Endothelial cell of umbilical vein (primary cell): ENCODE measurements at regions not wholly inside any gene's neighbourhood (a gene's known extent, or its start where the extent isn't known, plus 50 kb on each side); places are given as distances from the start of the nearest gene placed in this dataset.

Source experiments
- BruUV-seq: library from RNA; stranded (reverse); fragments of 400-500 nt; replicated peaks from 2 replicates; lab custom pipeline; 2021; lab: Mats Ljungman, UMichigan
- CTCF ChIA-PET: fragments of 300-600, 350-600 bp; sonication (Branson Sonifier 250); formaldehyde crosslinking; loops from one replicate; lab custom pipeline; 2021; ENCODE audit warnings: antibody characterized with exemption, inconsistent platforms; lab: Charles Lee
- POLR2A ChIA-PET: fragments of 300-600, 350-600 bp; sonication (Branson Sonifier 250); formaldehyde crosslinking; loops from one replicate; lab custom pipeline; 2021; ENCODE audit warnings: antibody characterized with exemption, inconsistent platforms; lab: Charles Lee
- DNase-seq: peaks from one replicate; pipeline ENCODE4 v3.0.0-alpha.2; 2011; ENCODE audit warnings: low read depth, low spot score
- FAIRE-seq: peaks from 2 replicates; lab custom pipeline; 2011; peaks lifted over from hg19 to GRCh38; lab: Jason Lieb, UNC
- H2AFZ ChIP-seq: 2 replicates; pipeline ENCODE4 v1.6.0; 2012; ENCODE audit warnings: low read depth, low read length, control low read depth, inconsistent platforms
- H3K27ac ChIP-seq: 2 replicates; pipeline ENCODE4 v1.5.1; 2011; ENCODE audit warnings: low read depth, mild to moderate bottlenecking, control low read depth, low read length, moderate library complexity; ENCODE audit not compliant: insufficient read depth
- H3K27me3 ChIP-seq, 2 experiments: 2 replicates each; pipeline versions ENCODE4 v1.6.0 to v1.6.1; 2011; ENCODE audit warnings: low read length in 2 of 2, mixed read lengths in 1 of 2; ENCODE audit not compliant: control insufficient read depth in 2 of 2, insufficient read depth in 2 of 2
- H3K36me3 ChIP-seq, 2 experiments: 2 replicates in 1 of 2; 3 replicates in 1 of 2; pipeline ENCODE4 v1.5.1; 2011; ENCODE audit warnings: low read length in 2 of 2, mild to moderate bottlenecking in 1 of 2, moderate library complexity in 1 of 2; ENCODE audit not compliant: control insufficient read depth in 2 of 2, insufficient read depth in 2 of 2; ENCODE audit errors: extremely low read depth in 1 of 2
- H3K4me1 ChIP-seq: 3 replicates; pipeline ENCODE4 v1.5.1; 2011; ENCODE audit warnings: mild to moderate bottlenecking, low read length; ENCODE audit not compliant: control insufficient read depth, insufficient read depth; ENCODE audit errors: extremely low read depth
- H3K4me2 ChIP-seq: 2 replicates; pipeline ENCODE4 v1.6.1; 2011; ENCODE audit warnings: low read length, control low read depth, mixed read lengths; ENCODE audit not compliant: insufficient read depth
- H3K4me3 ChIP-seq, 3 experiments: fragments of 200-600 bp in 1 of 3; sonication (generic), shearing (Covaris generic) in 1 of 3; replicated peaks in 1 of 3; 2 replicates each; pipeline ENCODE4 v1.5.1; 2011 to 2016; ENCODE audit warnings: control low read depth in 3 of 3, low read length in 3 of 3, mild to moderate bottlenecking in 2 of 3, inconsistent platforms in 1 of 3, low read depth in 1 of 3, moderate library complexity in 1 of 3; ENCODE audit not compliant: insufficient read depth in 1 of 3
- H3K79me2 ChIP-seq: 2 replicates; pipeline ENCODE4 v1.6.0; 2012; ENCODE audit warnings: low read length, inconsistent platforms; ENCODE audit not compliant: control insufficient read depth, insufficient read depth
- H3K9ac ChIP-seq: replicated peaks from 2 replicates; pipeline ENCODE3; 2011; ENCODE audit warnings: low read length, control low read depth; ENCODE audit not compliant: insufficient read depth; ENCODE audit errors: extremely low read depth
- H3K9me1 ChIP-seq: replicated peaks from 3 replicates; pipeline ENCODE4 v1.6.0; 2011; ENCODE audit warnings: mild to moderate bottlenecking, low read length; ENCODE audit not compliant: control insufficient read depth, insufficient read depth; ENCODE audit errors: extremely low read depth
- H3K9me3 ChIP-seq: replicated peaks from 2 replicates; pipeline ENCODE4 v1.5.1; 2012; ENCODE audit warnings: low read length, inconsistent platforms; ENCODE audit not compliant: control insufficient read depth, insufficient read depth
- H4K20me1 ChIP-seq: replicated peaks from 2 replicates; pipeline ENCODE3; 2011; ENCODE audit warnings: mild to moderate bottlenecking, low read length; ENCODE audit not compliant: control insufficient read depth, insufficient read depth; ENCODE audit errors: extremely low read depth
- EZH2 ChIP-seq: IDR thresholded peaks from 2 replicates; pipeline ENCODE4 v1.6.1; 2012; ENCODE audit warnings: borderline replicate concordance, low read depth, mild to moderate bottlenecking, moderate library complexity, low read length, inconsistent platforms; ENCODE audit not compliant: severe bottlenecking
- FOS ChIP-seq: IDR thresholded peaks from 2 replicates; pipeline ENCODE4 v1.6.1; 2011; ENCODE audit warnings: mild to moderate bottlenecking, low read length, moderate library complexity, borderline replicate concordance; ENCODE audit not compliant: insufficient read depth
- GATA2 ChIP-seq: IDR thresholded peaks from 2 replicates; pipeline ENCODE4 v1.7.0; 2011; ENCODE audit warnings: low read depth, mild to moderate bottlenecking, moderate library complexity, mixed read lengths, low read length; ENCODE audit not compliant: insufficient read length, insufficient read depth
- JUN ChIP-seq: IDR thresholded peaks from 2 replicates; pipeline ENCODE4 v1.6.1; 2011; ENCODE audit warnings: borderline replicate concordance, low read depth; ENCODE audit not compliant: insufficient read length, insufficient read depth
- MYC ChIP-seq: IDR thresholded peaks from one replicate; pipeline ENCODE4 v1.6.1; 2011; ENCODE audit warnings: mild to moderate bottlenecking, low read depth, low read length
- POLR2A ChIP-seq: IDR thresholded peaks from 2 replicates; pipeline ENCODE4 v1.6.1; 2012; ENCODE audit warnings: low read depth, mild to moderate bottlenecking, control low read depth, low read length
- POLR2AphosphoS5 ChIP-seq: IDR thresholded peaks from 2 replicates; pipeline ENCODE4 v1.6.1; 2012; ENCODE audit warnings: low read depth, mild to moderate bottlenecking, control low read depth, low read length, moderate library complexity; ENCODE audit not compliant: insufficient read depth
- dilution Hi-C: fragments of 300-500 bp; cut with MboI; formaldehyde crosslinking; loops from one replicate; pipeline ENCODE4 v1.15.0; 2019; ENCODE audit warnings: low sequenced_read_pairs; ENCODE audit not compliant: extremely low pct_ligation_motif_present
- intact Hi-C: fragments of 100-400 bp; cut with micrococcal nuclease; formaldehyde crosslinking; loops from one replicate; pipeline ENCODE4 v1.10.0; 2022
- TF ChIP-seq, protein P1 (sequence below): IDR thresholded peaks from 2 replicates; pipeline ENCODE4 v1.6.1; 2011; ENCODE audit not compliant: insufficient read depth, insufficient read length
- TF ChIP-seq, protein P2 (sequence below), 2 donors: IDR thresholded peaks; 1 replicate in 1 of 2; 2 replicates in 1 of 2; pipeline ENCODE4 v1.5.1; 2011; ENCODE audit warnings: low read length in 2 of 2, mild to moderate bottlenecking in 2 of 2, moderate library complexity in 2 of 2, control low read depth in 1 of 2, inconsistent platforms in 1 of 2, low read depth in 1 of 2; ENCODE audit not compliant: insufficient read depth in 1 of 2; ENCODE audit errors: extremely low read depth in 1 of 2

DNA sequence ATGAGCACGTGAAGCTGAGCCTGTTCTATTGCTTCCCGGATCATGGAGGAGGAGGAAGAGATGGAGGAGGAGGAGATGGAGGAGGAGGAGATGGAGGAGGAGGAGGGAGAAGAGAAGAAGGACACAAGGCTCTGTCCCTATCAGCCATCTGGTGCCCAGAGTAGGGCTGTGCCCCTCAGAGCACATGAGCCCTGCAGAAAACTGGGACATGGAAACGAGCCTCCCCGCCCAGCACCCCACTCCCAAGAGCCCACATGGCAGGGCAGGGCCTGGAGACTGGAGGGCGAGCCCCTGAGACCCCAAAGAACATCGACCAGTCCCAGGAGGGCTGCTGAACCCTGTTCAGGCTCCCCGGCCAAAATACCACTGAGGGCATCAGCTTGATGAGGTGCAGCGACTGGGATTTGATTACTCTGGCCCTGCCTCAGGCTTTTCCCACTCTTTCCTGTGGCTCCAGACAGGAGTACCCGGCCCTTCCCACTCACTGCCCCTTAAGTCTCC lies 285.6 kb downstream of the UACA start:
- dilution Hi-C loops (no loop called here), intact Hi-C loops (loop anchor here (10.0 kb wide), 1 partner anchor 723 kb away; no protein-coding TSS in a partner anchor)
- Histone ChIP-seq H4K20me1 (no peaks in the 10 kb centered on the region), H3K36me3 (no peaks in the 10 kb centered on the region), H3K4me2 (no peak overlapping the region), H3K27ac (no peak overlapping the region), H3K9me1 (no peaks in the 10 kb centered on the region), H3K9me3 (no peaks in the 10 kb centered on the region), H3K4me1 (peaks cover 26% of the 10 kb centered on the region), H3K4me3 (no peak overlapping the region), H2AFZ (no peak overlapping the region), H3K27me3 (no peaks in the 10 kb centered on the region), H3K79me2 (no peaks in the 10 kb centered on the region), H3K9ac (no peak overlapping the region)
- TF ChIP-seq POLR2A (no peak), FOS (no peak), MYC (no peak), JUN (no peak), EZH2 (no peak), POLR2AphosphoS5 (no peak), GATA2 (no peak)
- TF ChIP-seq, protein P1, sequence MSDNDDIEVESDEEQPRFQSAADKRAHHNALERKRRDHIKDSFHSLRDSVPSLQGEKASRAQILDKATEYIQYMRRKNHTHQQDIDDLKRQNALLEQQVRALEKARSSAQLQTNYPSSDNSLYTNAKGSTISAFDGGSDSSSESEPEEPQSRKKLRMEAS = no peak
- TF ChIP-seq, protein P2, sequence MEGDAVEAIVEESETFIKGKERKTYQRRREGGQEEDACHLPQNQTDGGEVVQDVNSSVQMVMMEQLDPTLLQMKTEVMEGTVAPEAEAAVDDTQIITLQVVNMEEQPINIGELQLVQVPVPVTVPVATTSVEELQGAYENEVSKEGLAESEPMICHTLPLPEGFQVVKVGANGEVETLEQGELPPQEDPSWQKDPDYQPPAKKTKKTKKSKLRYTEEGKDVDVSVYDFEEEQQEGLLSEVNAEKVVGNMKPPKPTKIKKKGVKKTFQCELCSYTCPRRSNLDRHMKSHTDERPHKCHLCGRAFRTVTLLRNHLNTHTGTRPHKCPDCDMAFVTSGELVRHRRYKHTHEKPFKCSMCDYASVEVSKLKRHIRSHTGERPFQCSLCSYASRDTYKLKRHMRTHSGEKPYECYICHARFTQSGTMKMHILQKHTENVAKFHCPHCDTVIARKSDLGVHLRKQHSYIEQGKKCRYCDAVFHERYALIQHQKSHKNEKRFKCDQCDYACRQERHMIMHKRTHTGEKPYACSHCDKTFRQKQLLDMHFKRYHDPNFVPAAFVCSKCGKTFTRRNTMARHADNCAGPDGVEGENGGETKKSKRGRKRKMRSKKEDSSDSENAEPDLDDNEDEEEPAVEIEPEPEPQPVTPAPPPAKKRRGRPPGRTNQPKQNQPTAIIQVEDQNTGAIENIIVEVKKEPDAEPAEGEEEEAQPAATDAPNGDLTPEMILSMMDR (IDR thresholded peaks at IDR 0.05; ENCODE audit: extremely low read depth in 1 of 2, insufficient read depth in 1 of 2, low read depth in 1 of 2, low read length in 2 of 2) = no peak
- DNase-seq (no peak), FAIRE-seq (no peak)
- ChIA-PET CTCF (interaction anchor here (3.2 kb wide), 1 partner anchor 11 kb away, joined by 27 read pairs; no protein-coding TSS in a partner anchor), POLR2A (no interaction called here)
- no TSS peak for BruUV-seq
